NCI-H1436 treated with DMSO at 0.1 percent for 48 hours (cell line): ENCODE measurements at regions not wholly inside any gene's neighbourhood (a gene's known extent, or its start where the extent isn't known, plus 50 kb on each side); places are given as distances from the start of the nearest gene placed in this dataset.

Source experiments
- DNase-seq: peaks from one replicate; lab custom pipeline; 2025; lab: John Stamatoyannopoulos, UW

- no peak for DNase-seq
Measured at GRCh38 chr2:161104054-161104553, 56.1 kb upstream of the TANK start.

GRCh38 chr2:161107265-161107664, 53.0 kb upstream of the TANK start:
- no peak for DNase-seq
